GM12891 (cell line): ENCODE measurements at regions not wholly inside any gene's neighbourhood (a gene's known extent, or its start where the extent isn't known, plus 50 kb on each side); places are given as distances from the start of the nearest gene placed in this dataset.

Source experiments
- POLR2A ChIP-seq: IDR thresholded peaks from 2 replicates; pipeline ENCODE4 v1.6.1; 2011; ENCODE audit warnings: low read depth, low read length, control low read depth
- POLR2AphosphoS5 ChIP-seq: IDR thresholded peaks from 2 replicates; pipeline ENCODE4 v1.6.1; 2011; ENCODE audit warnings: low read depth, low read length, control low read depth
- SPI1 ChIP-seq: IDR thresholded peaks from 2 replicates; pipeline ENCODE4 v1.6.1; 2011; ENCODE audit warnings: low read depth, low read length, control low read depth
- TAF1 ChIP-seq: IDR thresholded peaks from 2 replicates; pipeline ENCODE4 v1.6.1; 2011; ENCODE audit warnings: low read depth, low read length, control low read depth

- TF ChIP-seq POLR2A (no peak), SPI1 (no peak), TAF1 (no peak), POLR2AphosphoS5 (no peak)
These were observed 129.0 kb downstream of the AACS start for GRCh38 chr12:125194163-125194773.
